DMS114 treated with DMSO at 0.1 percent for 48 hours (cell line): ENCODE measurements at regions not wholly inside any gene's neighbourhood (a gene's known extent, or its start where the extent isn't known, plus 50 kb on each side); places are given as distances from the start of the nearest gene placed in this dataset.
A peak's percentile ranks its signal among the peaks of the same experiment; 100 is the strongest.
"Not testable (repeated sequence)": the region's sequence is repeated elsewhere in the genome, so short reads cannot be mapped to it uniquely, and the experiment has no call there.

Experiments
- DNase-seq: peaks from one replicate; lab custom pipeline; 2025; ENCODE audit not compliant: unreplicated experiment; lab: John Stamatoyannopoulos, UW

DNA sequence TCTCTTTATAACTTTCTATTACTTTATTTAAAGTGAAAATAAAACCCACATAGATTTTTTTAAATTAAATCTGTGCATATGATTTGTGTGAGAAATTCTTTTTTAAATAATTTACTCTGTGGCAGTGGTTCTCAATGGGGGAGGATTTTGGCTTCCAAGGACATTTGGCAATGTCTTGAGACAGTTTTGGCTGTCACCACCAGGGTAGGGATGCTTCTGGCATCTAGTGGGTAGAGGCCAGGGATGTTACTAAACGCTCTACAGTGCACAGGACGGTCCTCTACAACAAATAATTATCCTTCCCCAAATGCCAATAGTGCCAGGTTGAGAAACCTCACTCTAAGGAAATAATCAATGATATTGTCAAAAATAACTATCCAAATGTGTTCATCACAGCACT is 177.9 kb upstream of the CCNG1 start:
- DNase-seq, result no peak

DNA sequence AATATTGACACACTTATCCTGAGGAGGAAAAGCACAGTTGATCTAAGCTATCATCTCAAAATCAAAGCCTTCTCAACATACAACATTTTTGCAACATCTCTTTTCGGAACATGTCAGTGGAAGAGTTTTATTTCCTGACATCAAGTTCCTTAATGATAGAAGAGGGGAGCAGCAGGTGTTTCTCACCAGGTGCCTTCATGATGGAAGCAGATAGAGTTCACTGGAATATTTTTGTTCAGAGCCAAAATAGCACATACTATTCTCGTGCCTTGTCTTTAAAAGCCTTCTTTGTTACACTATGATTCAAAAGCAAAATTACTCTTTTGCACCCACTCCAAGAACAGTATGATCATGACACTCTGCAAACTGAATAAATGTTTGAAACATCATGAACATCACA is 176.9 kb upstream of the CCNG1 start:
- no peak for DNase-seq

DNA sequence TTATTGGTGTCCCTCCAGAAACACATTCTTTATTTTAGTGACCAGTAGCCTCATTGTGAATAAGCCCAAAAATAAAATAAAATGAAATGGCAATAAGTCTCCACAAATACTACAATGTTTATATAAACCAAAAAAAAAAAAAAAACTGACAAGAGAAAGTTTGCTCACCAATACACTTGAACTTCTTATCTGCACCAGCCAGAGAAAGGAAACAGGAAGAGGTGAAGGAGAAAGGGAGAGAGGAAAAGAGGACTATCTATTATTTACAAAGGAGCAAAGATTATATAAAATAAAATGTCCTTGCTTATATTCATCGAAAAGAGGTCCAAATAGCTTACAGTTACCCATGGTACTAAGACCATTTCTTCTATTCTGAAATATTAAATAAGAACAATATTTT is 176.4 kb upstream of the CCNG1 start:
- no peak for DNase-seq

DNA sequence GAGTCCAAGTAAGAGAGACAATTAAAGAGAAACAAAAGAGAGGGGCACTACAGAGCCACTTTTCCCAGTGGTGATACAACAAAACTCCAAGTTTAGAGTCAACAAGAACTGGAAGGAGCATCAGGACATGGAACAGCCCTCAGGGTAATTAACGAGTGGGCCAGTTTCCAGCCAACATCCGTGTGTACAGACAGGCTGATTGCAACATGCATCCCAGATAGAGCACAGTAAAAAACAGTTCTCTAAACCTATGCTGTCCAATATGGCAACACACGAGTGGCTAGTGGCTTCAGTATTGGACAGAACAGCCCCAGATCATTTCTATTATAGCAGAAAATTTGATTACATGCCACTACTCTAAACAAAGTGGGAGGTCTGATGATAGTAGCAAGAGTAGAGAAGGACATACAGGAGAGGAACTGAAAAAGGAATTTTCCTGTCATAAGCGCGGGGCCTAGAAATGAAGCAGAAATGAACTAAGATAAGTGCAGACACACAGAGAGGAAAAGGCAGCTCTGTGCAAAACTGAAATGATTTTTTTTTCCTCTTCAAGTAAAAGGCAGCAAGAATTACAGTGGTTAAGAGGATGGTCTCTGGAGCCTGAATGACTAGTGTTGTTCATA is 175.6 kb upstream of the CCNG1 start:
- no peak for DNase-seq

DNA sequence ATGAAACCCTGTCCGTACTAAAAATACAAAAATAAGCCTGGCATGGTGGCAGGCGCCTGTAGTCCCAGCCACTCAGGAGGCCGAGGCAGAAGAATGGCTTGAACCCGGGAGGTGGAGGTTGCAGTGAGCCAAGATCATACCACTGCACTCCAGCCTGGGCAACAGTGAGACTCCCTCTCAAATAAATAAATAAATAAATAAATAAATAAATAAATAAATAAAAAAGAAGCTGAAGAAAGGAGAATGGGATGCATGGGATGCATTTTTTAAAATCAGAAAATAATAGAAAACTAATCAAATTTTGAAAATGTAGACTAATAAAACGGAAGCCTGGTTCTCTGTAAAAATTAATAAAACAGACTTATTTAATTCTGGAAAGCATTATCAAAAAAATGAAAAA is 171.1 kb upstream of the CCNG1 start:
- DNase-seq, result not testable (repeated sequence)

DNA sequence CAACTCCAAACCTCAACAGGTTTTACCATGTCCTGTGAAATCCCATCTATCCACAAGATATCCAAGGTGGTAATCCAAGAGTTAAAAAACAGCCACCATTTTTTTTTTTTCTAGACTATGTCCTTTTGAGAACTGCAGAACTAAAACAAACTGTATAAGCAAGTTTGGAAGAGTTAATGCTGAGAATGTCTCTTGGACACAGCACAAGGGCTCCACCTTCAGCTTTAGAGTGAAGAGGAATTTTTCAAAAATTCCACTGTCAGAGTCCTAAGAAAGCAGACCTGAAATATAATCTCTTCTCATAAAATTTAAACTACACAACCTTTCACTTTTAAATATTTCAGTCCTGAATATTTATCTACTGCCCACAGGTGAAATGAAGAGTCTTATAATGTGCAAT is 167.8 kb upstream of the CCNG1 start:
- peak; percentile 9 for DNase-seq

DNA sequence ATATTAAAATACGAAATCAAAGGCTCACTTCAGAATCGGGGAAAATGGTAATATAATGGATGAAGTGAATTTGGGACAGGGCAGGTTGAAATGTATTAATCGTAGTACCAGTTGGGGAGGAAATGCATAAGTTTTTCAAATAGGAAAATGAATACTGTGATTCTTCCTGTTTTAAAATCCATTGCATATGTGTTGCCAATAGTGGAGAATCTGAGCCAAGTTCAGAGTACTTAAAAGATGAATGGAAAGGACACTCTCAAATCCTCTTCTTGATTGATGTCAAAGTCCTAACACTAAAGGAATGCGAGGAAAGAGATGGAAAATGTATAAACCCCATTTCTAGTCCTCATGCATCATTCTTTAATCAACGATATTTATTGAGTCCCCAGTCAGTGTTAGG is 160.9 kb upstream of the CCNG1 start:
- DNase-seq, result no peak

DNA sequence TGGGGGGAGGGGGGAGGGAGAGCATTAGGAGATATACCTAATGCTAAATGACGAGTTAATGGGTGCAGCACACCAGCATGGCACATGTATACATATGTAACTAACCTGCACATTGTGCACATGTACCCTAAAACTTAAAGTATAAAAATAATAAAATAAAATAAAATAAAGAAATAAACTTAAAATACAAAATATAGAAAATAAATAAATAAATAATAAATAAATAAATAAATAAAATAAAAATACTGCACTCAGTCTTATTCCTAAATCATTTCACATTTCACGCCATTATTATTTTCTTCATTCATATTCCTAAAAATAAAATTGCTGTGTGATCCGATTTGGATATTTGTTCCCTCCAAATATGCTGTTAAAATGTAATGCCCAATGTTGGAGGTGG is 156.5 kb upstream of the CCNG1 start:
- DNase-seq, result not testable (repeated sequence)

DNA sequence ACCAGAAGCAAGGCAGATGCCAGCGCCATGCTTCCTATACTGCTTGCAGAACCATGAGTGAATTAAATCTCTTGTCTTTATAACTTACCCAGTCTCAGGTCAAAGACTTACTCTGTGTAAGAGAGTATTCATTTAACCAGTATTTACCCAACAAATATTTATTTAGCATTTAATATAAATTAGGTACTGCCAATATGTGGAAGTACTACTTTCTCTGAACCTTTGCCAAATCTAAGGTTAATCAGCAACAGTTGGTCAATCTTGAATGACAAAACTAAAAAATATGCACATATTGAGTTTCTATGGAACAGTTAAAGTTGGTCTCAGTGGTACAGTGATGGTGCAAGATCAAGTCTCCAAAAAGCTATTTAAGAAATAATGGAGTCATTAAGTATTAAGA is 155.9 kb upstream of the CCNG1 start:
- DNase-seq, result no peak

DNA sequence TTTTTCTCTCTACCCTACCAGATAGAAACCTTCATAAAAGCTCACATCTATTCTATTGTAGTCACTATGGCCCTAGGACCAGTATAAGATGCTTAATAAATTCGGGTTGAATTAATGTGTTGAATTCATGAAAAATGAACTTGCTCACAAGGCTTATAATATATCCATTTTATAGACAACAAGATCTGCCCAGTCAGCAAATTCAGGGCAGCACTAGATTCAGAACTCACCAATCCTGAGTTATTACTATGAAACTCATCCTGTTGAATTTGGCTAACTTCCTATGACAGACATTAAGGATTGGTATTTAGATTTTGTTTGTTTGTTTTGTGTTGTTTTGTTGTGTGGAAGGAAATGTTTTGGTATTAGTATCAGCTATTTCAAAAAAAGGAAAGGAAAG is 143.6 kb upstream of the CCNG1 start:
- DNase-seq, result no peak

DNA sequence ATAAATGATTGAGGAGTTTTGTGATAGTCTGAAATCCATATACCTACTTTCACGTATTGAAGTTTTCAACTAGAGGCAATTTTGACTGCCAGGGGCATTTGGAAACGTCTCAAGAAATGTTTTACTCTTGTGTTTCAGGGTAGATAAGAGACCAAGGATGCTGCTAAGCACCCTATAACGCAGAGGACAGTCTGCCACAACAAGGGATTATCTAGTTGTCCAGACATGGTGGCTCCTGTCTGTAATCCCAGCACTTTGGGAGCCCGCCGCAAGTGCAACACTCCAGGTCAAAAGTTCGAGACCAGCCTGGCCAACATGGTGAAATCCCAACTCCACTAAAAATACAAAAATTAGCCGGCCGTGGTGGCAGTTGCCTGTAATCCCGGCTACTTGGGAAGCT is 133.7 kb upstream of the CCNG1 start:
- no peak for DNase-seq

DNA sequence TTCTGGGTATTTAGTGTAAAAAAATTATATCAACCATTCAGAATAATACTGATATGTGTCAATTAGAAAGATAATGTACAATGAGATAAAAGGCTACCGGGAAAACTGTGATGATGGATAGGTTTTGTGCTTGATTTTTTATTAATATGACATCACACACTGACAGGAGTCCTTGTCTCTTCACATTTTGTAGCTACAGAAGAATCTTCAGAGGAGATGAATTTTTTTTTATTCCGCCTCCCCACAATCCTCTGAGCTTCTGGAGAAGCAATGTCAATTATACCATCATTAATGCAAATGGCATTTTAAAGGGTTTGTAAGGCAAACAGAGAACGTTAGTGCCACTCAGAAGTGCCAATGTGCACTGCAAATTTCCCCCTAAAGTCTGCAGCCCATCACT is 131.7 kb upstream of the CCNG1 start:
- no peak for DNase-seq

DNA sequence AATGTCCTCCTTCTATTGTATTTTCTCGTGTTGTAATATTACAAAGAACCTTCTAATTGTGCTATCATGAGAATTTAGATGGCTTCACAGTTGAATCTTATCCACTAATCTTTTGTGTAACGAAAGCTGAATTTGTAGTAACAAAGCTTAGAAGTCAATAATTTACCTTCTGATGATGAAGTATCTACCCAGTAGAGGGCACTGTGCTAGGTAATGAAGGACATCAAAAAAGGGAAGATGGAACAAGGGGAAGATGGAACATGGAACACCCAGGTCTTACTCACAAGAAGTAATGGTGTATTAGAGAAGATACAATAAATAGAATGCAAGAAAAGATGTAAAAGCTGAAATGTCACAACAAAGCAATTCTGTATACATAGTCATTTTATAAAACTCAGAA is 131.0 kb upstream of the CCNG1 start:
- DNase-seq, result no peak

DNA sequence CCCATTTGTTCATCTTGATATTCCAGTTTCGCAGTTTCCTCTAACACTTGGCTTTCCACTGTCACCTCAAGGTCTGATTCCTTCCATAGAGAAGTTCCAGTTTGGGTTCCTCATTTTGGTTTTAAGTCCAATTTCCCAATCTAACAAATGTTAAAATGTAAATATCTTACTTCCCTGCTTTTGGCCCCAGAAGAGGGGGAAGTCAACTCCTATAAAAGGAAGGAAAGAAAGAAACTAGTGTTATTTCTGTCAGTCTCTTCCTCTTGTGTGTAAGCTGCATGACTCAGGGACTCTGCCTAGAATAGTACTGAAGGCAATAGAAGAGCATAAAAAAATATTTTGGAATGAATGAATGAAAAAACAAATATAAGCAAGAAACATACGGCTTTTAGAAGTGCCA is 127.5 kb upstream of the CCNG1 start:
- no peak for DNase-seq

DNA sequence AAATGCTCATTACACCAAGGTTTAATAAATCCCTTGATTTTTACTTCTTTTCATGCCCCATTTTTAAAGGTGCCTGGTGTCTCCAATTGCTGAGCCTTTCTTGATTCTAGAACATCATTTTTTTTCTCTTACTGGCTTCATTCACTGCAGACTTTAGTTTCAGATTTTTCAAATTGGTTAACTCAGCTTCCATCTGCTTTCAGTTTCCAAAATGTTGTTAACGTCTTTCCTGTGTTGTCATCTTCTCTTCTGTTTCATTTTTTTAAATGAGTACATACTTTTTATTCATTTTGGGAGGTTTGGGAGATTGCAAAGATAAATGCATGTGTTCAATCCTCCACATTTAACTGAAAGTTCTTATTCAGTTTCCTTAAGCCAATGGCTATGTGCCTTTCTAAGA is 126.4 kb upstream of the CCNG1 start:
- no peak for DNase-seq

DNA sequence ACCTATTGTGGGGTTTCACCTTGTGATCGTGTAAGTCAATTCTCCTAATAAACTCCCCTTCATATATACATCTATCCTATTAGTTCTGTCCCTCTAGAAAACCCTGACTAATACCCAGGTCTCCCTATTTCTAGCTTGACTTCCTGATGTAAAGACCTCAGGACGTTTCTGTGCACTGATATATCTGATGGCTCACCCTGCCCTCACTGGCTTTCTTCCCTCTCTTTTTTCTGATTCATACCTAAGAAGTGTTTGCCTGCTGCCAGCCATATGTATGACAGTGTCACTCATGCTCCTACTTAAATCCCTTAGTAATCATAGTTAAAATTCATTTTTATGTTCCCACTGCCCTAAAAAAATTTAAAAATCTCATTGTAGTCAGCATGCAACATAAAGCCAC is 124.8 kb upstream of the CCNG1 start:
- no peak for DNase-seq

DNA sequence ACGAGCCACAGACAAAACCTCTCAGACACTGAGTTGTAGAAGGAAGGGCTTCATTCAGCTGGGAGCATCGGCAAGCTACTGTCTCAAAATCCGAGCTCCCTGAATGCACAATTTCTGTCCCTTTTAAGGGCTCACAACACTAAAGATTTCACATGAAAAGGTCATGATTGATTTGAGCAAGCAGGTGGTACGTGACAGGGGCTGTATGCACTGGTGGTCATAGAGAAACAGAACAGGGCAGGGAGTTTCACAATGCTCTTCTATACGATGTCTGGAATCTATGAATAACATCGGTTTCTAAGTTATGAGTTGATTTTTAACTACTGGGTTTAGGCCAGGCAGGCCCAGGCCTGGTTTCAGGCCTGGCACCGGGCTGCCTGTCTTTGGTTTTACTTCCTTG is 124.3 kb upstream of the CCNG1 start:
- DNase-seq, result not testable (repeated sequence)

DNA sequence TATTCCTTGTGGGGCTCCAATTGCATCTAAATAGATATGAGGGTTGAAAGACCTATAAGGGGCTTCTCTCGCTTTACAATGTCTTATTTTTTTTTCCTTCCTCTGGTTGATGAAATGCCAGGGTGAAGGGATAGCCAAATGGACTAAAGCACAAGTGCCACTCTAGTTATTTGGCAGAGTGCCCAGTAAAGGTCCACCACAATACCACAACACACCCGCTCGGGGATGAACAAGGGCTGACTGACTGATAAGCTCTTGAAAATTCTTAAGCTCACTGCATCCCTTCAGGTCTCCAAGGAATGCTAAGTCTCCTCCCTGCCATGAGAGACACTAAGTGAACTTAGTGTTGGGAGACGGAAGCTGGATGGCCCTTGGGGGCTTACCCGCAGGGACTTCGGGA is 121.0 kb upstream of the CCNG1 start:
- not testable (repeated sequence) for DNase-seq

DNA sequence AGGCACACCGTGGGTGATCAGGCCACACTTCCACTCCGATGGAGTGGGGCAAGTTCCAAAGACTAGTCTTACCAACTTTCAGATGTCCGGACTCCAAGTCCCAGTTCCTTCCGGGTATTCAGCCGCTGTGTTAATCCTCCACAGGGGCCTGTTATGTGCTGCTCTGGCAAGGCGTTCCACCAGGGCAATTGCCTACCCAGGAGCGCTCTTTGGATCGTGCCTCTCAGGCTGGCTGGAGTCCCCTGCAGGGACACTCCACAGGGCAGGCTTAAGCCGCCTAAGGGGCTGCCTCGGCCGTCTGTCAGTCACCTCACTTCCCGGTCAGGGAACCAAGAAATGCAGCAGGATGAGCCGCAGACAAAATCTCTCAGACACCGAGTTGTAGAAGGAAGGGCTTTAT is 118.7 kb upstream of the CCNG1 start:
- DNase-seq, result no peak

DNA sequence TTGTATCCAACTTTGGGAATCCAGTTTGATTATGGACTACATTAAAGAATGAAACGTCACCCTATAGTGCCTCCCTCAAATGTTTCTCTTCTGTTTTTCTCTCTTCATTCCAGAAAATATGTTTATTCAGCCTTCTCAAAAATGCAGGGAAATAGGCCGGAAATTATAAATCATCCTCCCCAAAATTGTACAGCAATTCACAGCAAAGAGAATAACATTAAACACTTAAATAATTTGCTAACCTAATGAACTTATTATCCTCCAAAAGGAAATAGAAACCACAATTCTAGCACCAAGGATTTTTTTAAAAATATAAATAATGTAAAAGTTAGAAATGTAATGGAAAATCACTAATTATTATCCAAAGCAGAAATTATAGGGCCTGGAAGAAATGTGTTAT is 115.9 kb upstream of the CCNG1 start:
- DNase-seq, result no peak

DNA sequence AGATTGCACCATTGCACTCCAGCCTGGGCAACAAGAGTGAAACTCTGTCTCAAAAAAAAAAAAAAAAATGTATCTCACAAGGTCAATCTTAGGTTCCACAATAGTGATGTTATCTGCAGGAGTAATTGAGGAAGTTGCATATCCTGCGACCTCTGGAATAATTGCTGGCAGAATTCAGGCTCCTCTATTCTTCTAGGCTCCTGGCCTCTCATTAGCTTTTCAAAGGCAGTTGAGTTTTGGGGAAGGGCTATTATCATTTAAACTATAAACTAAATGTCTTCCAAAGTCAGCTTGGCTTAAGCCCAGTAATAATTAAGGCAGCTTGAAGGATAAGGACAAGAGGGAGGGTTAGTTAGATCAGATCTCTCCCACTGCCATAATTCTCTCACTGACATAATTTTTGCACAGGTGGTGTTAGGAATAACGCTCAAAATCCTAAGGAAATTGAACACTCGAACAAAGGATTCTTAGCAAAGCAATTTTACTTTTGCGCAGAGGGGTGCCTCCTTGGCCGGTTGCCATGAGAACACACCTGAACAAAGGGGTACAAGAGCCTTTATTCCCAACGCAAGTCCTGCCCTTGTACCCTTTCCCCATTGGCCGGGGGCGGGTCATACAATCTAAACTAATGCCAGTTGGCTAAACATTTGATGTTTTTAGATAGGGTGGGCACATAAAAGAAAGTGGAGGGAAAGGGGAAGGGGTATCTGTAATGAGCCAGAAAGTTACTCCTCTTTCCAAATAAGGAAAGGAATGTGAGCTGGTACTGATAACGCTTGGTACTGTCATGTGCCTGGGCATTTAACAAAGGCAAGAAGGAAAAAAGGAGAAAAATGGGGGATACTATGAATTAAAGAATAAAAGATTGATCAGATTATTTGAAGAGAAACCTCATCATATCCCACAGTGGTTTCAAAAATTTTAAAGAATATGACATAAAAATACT is 106.4 kb upstream of the CCNG1 start:
- no peak for DNase-seq

DNA sequence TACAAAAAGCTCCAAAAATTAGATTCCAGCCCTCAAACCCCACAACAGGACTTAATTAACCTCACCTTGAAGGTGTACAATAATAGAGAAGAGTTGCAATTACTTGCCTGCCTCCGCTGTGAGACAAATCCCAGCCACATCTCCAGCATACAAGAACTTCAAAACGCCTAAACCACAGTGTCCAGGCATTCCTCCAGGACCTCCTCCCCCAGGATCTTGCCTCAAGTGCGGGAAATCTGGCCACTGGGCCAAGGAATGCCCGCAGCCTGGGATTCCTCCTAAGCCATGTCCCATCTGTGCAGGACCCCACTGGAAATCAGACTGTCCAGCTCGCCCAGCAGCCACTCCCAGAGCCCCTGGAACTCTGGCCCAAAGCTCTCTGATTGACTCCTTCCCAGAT is 101.3 kb upstream of the CCNG1 start:
- DNase-seq, result not testable (repeated sequence)

DNA sequence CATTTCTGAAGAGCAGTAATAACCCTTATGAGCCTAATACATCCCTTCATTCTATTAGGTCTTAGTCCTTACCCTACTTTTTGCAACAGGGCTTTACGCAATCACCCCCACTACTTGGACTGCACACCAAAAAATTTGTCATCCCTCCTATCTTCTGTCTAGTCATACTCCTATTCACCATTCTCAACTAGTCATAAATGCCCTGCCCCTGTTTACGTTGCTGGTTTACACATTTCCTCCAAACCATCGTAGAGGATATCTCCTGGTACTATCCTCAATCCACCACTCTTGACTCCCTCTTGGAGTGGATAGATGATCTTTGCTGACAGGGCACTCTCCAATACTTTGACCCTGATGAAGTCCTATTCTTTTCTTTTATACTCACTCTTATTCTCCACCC is 98.2 kb upstream of the CCNG1 start:
- no peak for DNase-seq
